Spleen (tissue), 11 donors: ENCODE measurements at regions not wholly inside any gene's neighbourhood (a gene's known extent, or its start where the extent isn't known, plus 50 kb on each side); places are given as distances from the start of the nearest gene placed in this dataset.

Source experiments
- DNase-seq: peaks from one replicate; pipeline ENCODE4 v3.0.0-alpha.2; 2020
- H3K27ac ChIP-seq, 8 donors: fragments of 200-600 bp; sonication (generic) in 7 of 8; 1 replicate in 4 of 8; 2 replicates in 4 of 8; pipeline versions ENCODE4 v1.5.0 to v1.8.0; 2016 to 2021; ENCODE audit warnings: inconsistent platforms in 4 of 8, mild to moderate bottlenecking in 4 of 8, moderate library complexity in 1 of 8
- H3K27me3 ChIP-seq, 7 donors: fragments of 200-600 bp; sonication (generic) in 6 of 7; replicated peaks in 1 of 7; 1 replicate in 4 of 7; 2 replicates in 3 of 7; pipeline versions ENCODE4 v1.5.0 to v1.8.0; 2016 to 2021; ENCODE audit warnings: inconsistent platforms in 3 of 7, mild to moderate bottlenecking in 1 of 7
- H3K36me3 ChIP-seq, 6 donors: fragments of 200-600 bp; sonication (generic) in 5 of 6; 1 replicate in 4 of 6; 2 replicates in 2 of 6; pipeline versions ENCODE4 v1.5.0 to v1.8.0; 2016 to 2021; ENCODE audit warnings: inconsistent platforms in 2 of 6
- H3K4me1 ChIP-seq, 6 donors: fragments of 200-600 bp; sonication (generic) in 5 of 6; 1 replicate in 3 of 6; 2 replicates in 3 of 6; pipeline versions ENCODE4 v1.5.0 to v1.8.0; 2016 to 2021; ENCODE audit warnings: inconsistent platforms in 3 of 6
- H3K4me3 ChIP-seq, 8 donors: fragments of 200-600 bp; sonication (generic) in 7 of 8; 1 replicate in 4 of 8; 2 replicates in 4 of 8; pipeline versions ENCODE4 v1.5.0 to v1.8.0; 2016 to 2021; ENCODE audit warnings: inconsistent platforms in 4 of 8, mild to moderate bottlenecking in 4 of 8, moderate library complexity in 2 of 8
- H3K9me3 ChIP-seq, 8 donors: fragments of 200-600 bp; sonication (generic) in 7 of 8; 1 replicate in 4 of 8; 2 replicates in 4 of 8; pipeline versions ENCODE4 v1.5.0 to v1.8.0; 2016 to 2021; ENCODE audit warnings: inconsistent platforms in 4 of 8
- POLR2A ChIP-seq, 3 donors: fragments of 450-650 bp; IDR thresholded peaks; one replicate each; pipeline ENCODE4 v1.5.1; 2017; ENCODE audit warnings: antibody characterized with exemption in 3 of 3, mild to moderate bottlenecking in 1 of 3
- POLR2AphosphoS5 ChIP-seq, 3 donors: sonication (generic); formaldehyde crosslinking; IDR thresholded peaks; one replicate each; pipeline ENCODE4 v1.5.1; 2017; ENCODE audit warnings: antibody characterized with exemption in 3 of 3
- WGBS, 5 donors: extraction: QIAGEN DNeasy Blood & Tissue Kit in 3 of 5; methylation state at CpG; one replicate each; pipeline versions ENCODE4 v1.1.5 to v1.1.7; 2013 to 2018; 5-methylcytosine and 5-hydroxymethylcytosine counted together
- intact Hi-C: fragments of 100-400 bp; cut with DNase I; formaldehyde crosslinking; loops from one replicate; pipeline ENCODE4 v1.15.0; 2023; ENCODE audit warnings: low total_unique reads
- TF ChIP-seq, protein P1 (sequence below), 11 experiments: fragments of 200-600 bp in 7 of 11; fragments of 450-650 bp in 4 of 11; sonication (generic) in 4 of 11; IDR thresholded peaks in 8 of 11; conservative IDR thresholded peaks in 3 of 11; 1 replicate in 7 of 11; 2 replicates in 4 of 11; pipeline versions ENCODE4 v1.4.0 to v1.8.0; 2016 to 2021; ENCODE audit warnings: antibody characterized with exemption in 11 of 11, inconsistent platforms in 4 of 11, mild to moderate bottlenecking in 1 of 11
- donor health status: healthy with polysubstance abuse.
- donor health status: DM: no; HTN: no; CAD: no; lungs with moderate emphysema.
- donor health status: DM: no; HTN: no; CAD: no.
- donor health status: Bipolar disorder and iron deficiency.
- donor health status: healthy.
- donor health status: DM: no; HTN: no; CAD: no.
- donor health status: DM: yes; HTN: yes; CAD: no.

GRCh38 chr5:110321117-110321516 is 405.4 kb downstream of the TMEM232 start:
- WGBS, 5 donors: 67 to 83% (median 82%) methylated on average over 1 of the region's 1 CpG
- intact Hi-C loops: no loop called here
- no peak overlapping the region for H3K4me3 ChIP-seq

GRCh38 chr5:110323357-110323756 is 403.1 kb downstream of the TMEM232 start:
- Histone ChIP-seq H3K4me3 (no peak overlapping the region), H3K27me3 (no peaks in the 10 kb centered on the region), H3K27ac (no peak overlapping the region), H3K9me3 (no peaks in the 10 kb centered on the region), H3K4me1 (no peaks in the 10 kb centered on the region), H3K36me3 (no peaks in the 10 kb centered on the region)
- intact Hi-C loops: no loop called here
- 88 to 93% (median 90%) methylated on average over 1 of the region's 1 CpG for WGBS, 5 donors
- no peak for TF ChIP-seq POLR2A (IDR thresholded peaks at IDR 0.05)
- TF ChIP-seq, protein P1, sequence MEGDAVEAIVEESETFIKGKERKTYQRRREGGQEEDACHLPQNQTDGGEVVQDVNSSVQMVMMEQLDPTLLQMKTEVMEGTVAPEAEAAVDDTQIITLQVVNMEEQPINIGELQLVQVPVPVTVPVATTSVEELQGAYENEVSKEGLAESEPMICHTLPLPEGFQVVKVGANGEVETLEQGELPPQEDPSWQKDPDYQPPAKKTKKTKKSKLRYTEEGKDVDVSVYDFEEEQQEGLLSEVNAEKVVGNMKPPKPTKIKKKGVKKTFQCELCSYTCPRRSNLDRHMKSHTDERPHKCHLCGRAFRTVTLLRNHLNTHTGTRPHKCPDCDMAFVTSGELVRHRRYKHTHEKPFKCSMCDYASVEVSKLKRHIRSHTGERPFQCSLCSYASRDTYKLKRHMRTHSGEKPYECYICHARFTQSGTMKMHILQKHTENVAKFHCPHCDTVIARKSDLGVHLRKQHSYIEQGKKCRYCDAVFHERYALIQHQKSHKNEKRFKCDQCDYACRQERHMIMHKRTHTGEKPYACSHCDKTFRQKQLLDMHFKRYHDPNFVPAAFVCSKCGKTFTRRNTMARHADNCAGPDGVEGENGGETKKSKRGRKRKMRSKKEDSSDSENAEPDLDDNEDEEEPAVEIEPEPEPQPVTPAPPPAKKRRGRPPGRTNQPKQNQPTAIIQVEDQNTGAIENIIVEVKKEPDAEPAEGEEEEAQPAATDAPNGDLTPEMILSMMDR (IDR thresholded peaks at IDR 0.05 in 8 of 11, conservative IDR thresholded peaks at IDR 0.05 in 3 of 11): no peak
- no peak for TF ChIP-seq POLR2AphosphoS5 (IDR thresholded peaks at IDR 0.05)
- no peak for DNase-seq

More at GRCh38 chr5:110321117-110321516, 405.4 kb downstream of the TMEM232 start:
- TF ChIP-seq, protein P1 (IDR thresholded peaks at IDR 0.05 in 8 of 11, conservative IDR thresholded peaks at IDR 0.05 in 3 of 11): no peak
- TF ChIP-seq POLR2A (IDR thresholded peaks at IDR 0.05) (no peak), POLR2AphosphoS5 (IDR thresholded peaks at IDR 0.05) (no peak)
- peaks cover 0 to 8% (median 0%) of the 10 kb centered on the region in 8 donors for H3K9me3 ChIP-seq
- H3K36me3 ChIP-seq: no peaks in the 10 kb centered on the region
- H3K27ac ChIP-seq: no peak overlapping the region
- H3K27me3 ChIP-seq: no peaks in the 10 kb centered on the region
- DNase-seq: no peak
- H3K4me1 ChIP-seq: no peaks in the 10 kb centered on the region

DNA sequence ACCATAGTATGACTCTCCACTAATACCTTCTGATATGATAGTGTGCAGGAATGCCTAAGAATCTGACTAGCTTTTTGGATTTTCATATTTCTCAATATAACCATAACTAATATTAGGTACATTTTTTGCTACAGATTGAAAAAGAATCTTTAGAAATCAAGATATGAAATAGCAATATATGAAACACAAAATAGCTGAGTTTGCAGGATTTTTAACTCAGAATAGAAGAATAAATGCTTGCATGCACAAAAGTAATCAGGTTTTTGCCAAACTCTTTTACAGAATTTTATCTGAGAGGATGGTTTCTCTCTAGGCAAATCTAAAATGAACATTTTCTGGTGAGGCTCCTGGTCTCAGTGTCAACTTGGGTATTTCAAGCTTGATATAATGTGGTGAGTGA is 402.6 kb downstream of the TMEM232 start:
- H3K4me1 ChIP-seq: no peaks in the 10 kb centered on the region
- no peak for TF ChIP-seq POLR2AphosphoS5 (IDR thresholded peaks at IDR 0.05)
- TF ChIP-seq, protein P1 (IDR thresholded peaks at IDR 0.05 in 8 of 11, conservative IDR thresholded peaks at IDR 0.05 in 3 of 11): no peak
- no peak for TF ChIP-seq POLR2A (IDR thresholded peaks at IDR 0.05)
- no peak overlapping the region for H3K27ac ChIP-seq
- intact Hi-C loops: no loop called here
- no peaks in the 10 kb centered on the region for H3K9me3 ChIP-seq
- no peaks in the 10 kb centered on the region for H3K27me3 ChIP-seq
- no peak for DNase-seq
- H3K4me3 ChIP-seq: no peak overlapping the region
- no peaks in the 10 kb centered on the region for H3K36me3 ChIP-seq

DNA sequence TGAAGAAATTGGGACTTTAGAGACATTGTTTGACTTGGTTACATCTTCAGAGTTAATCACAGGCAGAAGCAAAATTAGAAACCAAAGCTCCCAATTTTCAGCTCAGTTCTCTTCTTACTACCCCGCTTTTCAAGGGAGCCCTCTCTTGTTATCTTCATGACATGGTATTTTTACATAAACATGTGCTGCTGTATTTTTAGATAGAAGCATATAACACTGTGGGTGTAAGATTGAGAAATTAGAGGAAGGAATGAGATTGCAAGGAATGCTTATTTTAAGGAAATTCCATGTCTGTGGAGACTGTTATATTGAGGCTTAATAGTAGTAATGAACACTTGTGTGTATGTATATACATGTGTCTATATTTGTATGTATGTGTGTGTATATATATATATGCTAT is 401.6 kb downstream of the TMEM232 start:
- Histone ChIP-seq H3K4me1 (no peaks in the 10 kb centered on the region), H3K27me3 (no peaks in the 10 kb centered on the region), H3K36me3 (no peaks in the 10 kb centered on the region), H3K9me3 (no peaks in the 10 kb centered on the region), H3K27ac (no peak overlapping the region), H3K4me3 (no peak overlapping the region)
- intact Hi-C loops: no loop called here
- no peak for DNase-seq
- WGBS, 5 donors: 82 to 97% (median 87%) methylated on average over 1 of the region's 1 CpG
- TF ChIP-seq POLR2AphosphoS5 (IDR thresholded peaks at IDR 0.05) (no peak), POLR2A (IDR thresholded peaks at IDR 0.05) (no peak)
- TF ChIP-seq, protein P1 (IDR thresholded peaks at IDR 0.05 in 8 of 11, conservative IDR thresholded peaks at IDR 0.05 in 3 of 11): no peak
